ENCODE measurements at regions not wholly inside any gene's neighbourhood (a gene's known extent, or its start where the extent isn't known, plus 50 kb on each side); places are given as distances from the start of the nearest gene placed in this dataset.

GRCh38 chr18:78896111-78896905 lies 83.3 kb upstream of the SALL3 start:
- 80 to 84% methylated on average over 22 of the region's 22 CpGs for WGBS, 2 donors
- Histone ChIP-seq H3K4me3 (ENCODE audit: low read depth in 1 of 2, low read length in 2 of 2) (no peak overlapping the region), H3K36me3 (ENCODE audit: control insufficient read depth in 2 of 2, insufficient read depth in 2 of 2, low read length in 1 of 2) (no peaks in the 10 kb centered on the region), H3K27me3 (ENCODE audit: control insufficient read depth in 1 of 2, insufficient read depth in 2 of 2, low read length in 2 of 2) (no peaks in the 10 kb centered on the region), H3K27ac (ENCODE audit: low read depth in 2 of 2, low read length in 1 of 2) (no peak overlapping the region), H3K4me1 (ENCODE audit: control insufficient read depth in 2 of 2, insufficient read depth in 2 of 2, low read length in 1 of 2) (no peaks in the 10 kb centered on the region), H3K9me3 (ENCODE audit: control insufficient read depth in 2 of 2, insufficient read depth in 1 of 2, low read depth in 1 of 2, low read length in 1 of 2) (peaks cover 0 to 10% of the 10 kb centered on the region in 2 donors)

GRCh38 chr18:78898066-78898465 lies 81.6 kb upstream of the SALL3 start:
- Histone ChIP-seq H3K9me3 (ENCODE audit: control insufficient read depth in 2 of 2, insufficient read depth in 1 of 2, low read depth in 1 of 2, low read length in 1 of 2) (peaks cover 0 to 8% of the 10 kb centered on the region in 2 donors), H3K4me3 (ENCODE audit: low read depth in 1 of 2, low read length in 2 of 2) (no peak overlapping the region), H3K4me1 (ENCODE audit: control insufficient read depth in 2 of 2, insufficient read depth in 2 of 2, low read length in 1 of 2) (no peaks in the 10 kb centered on the region), H3K27ac (ENCODE audit: low read depth in 2 of 2, low read length in 1 of 2) (no peak overlapping the region), H3K27me3 (ENCODE audit: control insufficient read depth in 1 of 2, insufficient read depth in 2 of 2, low read length in 2 of 2) (no peaks in the 10 kb centered on the region), H3K36me3 (ENCODE audit: control insufficient read depth in 2 of 2, insufficient read depth in 2 of 2, low read length in 1 of 2) (no peaks in the 10 kb centered on the region)
- 91 to 92% methylated on average over 9 of the region's 9 CpGs for WGBS, 2 donors

GRCh38 chr18:78898635-78899034 lies 81.0 kb upstream of the SALL3 start:
- no peak overlapping the region for H3K4me3 ChIP-seq (ENCODE audit: low read depth in 1 of 2, low read length in 2 of 2)
- WGBS, 2 donors = 89 to 91% methylated on average over 14 of the region's 14 CpGs
- H3K27ac ChIP-seq (ENCODE audit: low read depth in 2 of 2, low read length in 1 of 2) = no peak overlapping the region
- H3K4me1 ChIP-seq (ENCODE audit: control insufficient read depth in 2 of 2, insufficient read depth in 2 of 2, low read length in 1 of 2) = no peaks in the 10 kb centered on the region
- no peaks in the 10 kb centered on the region for H3K27me3 ChIP-seq (ENCODE audit: control insufficient read depth in 1 of 2, insufficient read depth in 2 of 2, low read length in 2 of 2)
- H3K36me3 ChIP-seq (ENCODE audit: control insufficient read depth in 2 of 2, insufficient read depth in 2 of 2, low read length in 1 of 2) = no peaks in the 10 kb centered on the region
- H3K9me3 ChIP-seq (ENCODE audit: control insufficient read depth in 2 of 2, insufficient read depth in 1 of 2, low read depth in 1 of 2, low read length in 1 of 2) = peaks cover 0 to 8% of the 10 kb centered on the region in 2 donors

- WGBS, 2 donors = 89 to 94% methylated on average over 3 of the region's 3 CpGs
- Histone ChIP-seq H3K27ac (ENCODE audit: low read depth in 2 of 2, low read length in 1 of 2) (no peak overlapping the region), H3K27me3 (ENCODE audit: control insufficient read depth in 1 of 2, insufficient read depth in 2 of 2, low read length in 2 of 2) (no peaks in the 10 kb centered on the region), H3K9me3 (ENCODE audit: control insufficient read depth in 2 of 2, insufficient read depth in 1 of 2, low read depth in 1 of 2, low read length in 1 of 2) (peaks cover 0 to 8% of the 10 kb centered on the region in 2 donors), H3K4me1 (ENCODE audit: control insufficient read depth in 2 of 2, insufficient read depth in 2 of 2, low read length in 1 of 2) (no peaks in the 10 kb centered on the region), H3K4me3 (ENCODE audit: low read depth in 1 of 2, low read length in 2 of 2) (no peak overlapping the region), H3K36me3 (ENCODE audit: control insufficient read depth in 2 of 2, insufficient read depth in 2 of 2, low read length in 1 of 2) (no peaks in the 10 kb centered on the region)
Measured at GRCh38 chr18:78899241-78899640, 80.4 kb upstream of the SALL3 start.

GRCh38 chr18:78900938-78901909 lies 78.4 kb upstream of the SALL3 start:
- H3K27me3 ChIP-seq (ENCODE audit: control insufficient read depth in 1 of 2, insufficient read depth in 2 of 2, low read length in 2 of 2) = no peaks in the 10 kb centered on the region
- H3K4me1 ChIP-seq (ENCODE audit: control insufficient read depth in 2 of 2, insufficient read depth in 2 of 2, low read length in 1 of 2) = no peaks in the 10 kb centered on the region
- H3K9me3 ChIP-seq (ENCODE audit: control insufficient read depth in 2 of 2, insufficient read depth in 1 of 2, low read depth in 1 of 2, low read length in 1 of 2) = peaks cover 0 to 6% of the 10 kb centered on the region in 2 donors
- H3K27ac ChIP-seq (ENCODE audit: low read depth in 2 of 2, low read length in 1 of 2) = no peak overlapping the region
- H3K36me3 ChIP-seq (ENCODE audit: control insufficient read depth in 2 of 2, insufficient read depth in 2 of 2, low read length in 1 of 2) = no peaks in the 10 kb centered on the region
- 80 to 83% methylated on average over 24 of the region's 24 CpGs for WGBS, 2 donors
- no peak overlapping the region for H3K4me3 ChIP-seq (ENCODE audit: low read depth in 1 of 2, low read length in 2 of 2)

GRCh38 chr18:78901923-78902794 lies 77.5 kb upstream of the SALL3 start:
- no peak overlapping the region for H3K4me3 ChIP-seq (ENCODE audit: low read depth in 1 of 2, low read length in 2 of 2)
- H3K4me1 ChIP-seq (ENCODE audit: control insufficient read depth in 2 of 2, insufficient read depth in 2 of 2, low read length in 1 of 2) = no peaks in the 10 kb centered on the region
- H3K9me3 ChIP-seq (ENCODE audit: control insufficient read depth in 2 of 2, insufficient read depth in 1 of 2, low read depth in 1 of 2, low read length in 1 of 2) = peaks cover 0 to 5% of the 10 kb centered on the region in 2 donors
- no peaks in the 10 kb centered on the region for H3K36me3 ChIP-seq (ENCODE audit: control insufficient read depth in 2 of 2, insufficient read depth in 2 of 2, low read length in 1 of 2)
- H3K27me3 ChIP-seq (ENCODE audit: control insufficient read depth in 1 of 2, insufficient read depth in 2 of 2, low read length in 2 of 2) = no peaks in the 10 kb centered on the region
- WGBS, 2 donors = 80 to 81% methylated on average over 24 of the region's 24 CpGs
- no peak overlapping the region for H3K27ac ChIP-seq (ENCODE audit: low read depth in 2 of 2, low read length in 1 of 2)

- Histone ChIP-seq H3K27ac (ENCODE audit: low read depth in 2 of 2, low read length in 1 of 2) (no peak overlapping the region), H3K36me3 (ENCODE audit: control insufficient read depth in 2 of 2, insufficient read depth in 2 of 2, low read length in 1 of 2) (no peaks in the 10 kb centered on the region), H3K4me3 (ENCODE audit: low read depth in 1 of 2, low read length in 2 of 2) (no peak overlapping the region), H3K9me3 (ENCODE audit: control insufficient read depth in 2 of 2, insufficient read depth in 1 of 2, low read depth in 1 of 2, low read length in 1 of 2) (peaks cover 0 to 5% of the 10 kb centered on the region in 2 donors), H3K27me3 (ENCODE audit: control insufficient read depth in 1 of 2, insufficient read depth in 2 of 2, low read length in 2 of 2) (no peaks in the 10 kb centered on the region), H3K4me1 (ENCODE audit: control insufficient read depth in 2 of 2, insufficient read depth in 2 of 2, low read length in 1 of 2) (no peaks in the 10 kb centered on the region)
- WGBS, 2 donors = 71 to 72% methylated on average over 11 of the region's 11 CpGs
Measured at GRCh38 chr18:78902795-78903435, 76.7 kb upstream of the SALL3 start.

GRCh38 chr18:78903436-78904178 lies 76.0 kb upstream of the SALL3 start:
- H3K9me3 ChIP-seq (ENCODE audit: control insufficient read depth in 2 of 2, insufficient read depth in 1 of 2, low read depth in 1 of 2, low read length in 1 of 2) = peaks cover 0 to 5% of the 10 kb centered on the region in 2 donors
- no peak overlapping the region for H3K27ac ChIP-seq (ENCODE audit: low read depth in 2 of 2, low read length in 1 of 2)
- H3K27me3 ChIP-seq (ENCODE audit: control insufficient read depth in 1 of 2, insufficient read depth in 2 of 2, low read length in 2 of 2) = no peaks in the 10 kb centered on the region
- no peak overlapping the region for H3K4me3 ChIP-seq (ENCODE audit: low read depth in 1 of 2, low read length in 2 of 2)
- H3K4me1 ChIP-seq (ENCODE audit: control insufficient read depth in 2 of 2, insufficient read depth in 2 of 2, low read length in 1 of 2) = no peaks in the 10 kb centered on the region
- 76% methylated on average over 22 of the region's 22 CpGs for WGBS, 2 donors
- H3K36me3 ChIP-seq (ENCODE audit: control insufficient read depth in 2 of 2, insufficient read depth in 2 of 2, low read length in 1 of 2) = no peaks in the 10 kb centered on the region
